GM23338 (cell line): ENCODE measurements at regions not wholly inside any gene's neighbourhood (a gene's known extent, or its start where the extent isn't known, plus 50 kb on each side); places are given as distances from the start of the nearest gene placed in this dataset.

Experiments
- ATAC-seq: fragments of 200-7000 bp; cut with Tn5 transposase; 3 replicates; pipeline ENCODE4 v1.9.1; 2020
- DNase-seq: peaks from one replicate; pipeline ENCODE4 v3.0.0-alpha.2; 2015; ENCODE audit warnings: low spot score
- H2AFZ ChIP-seq: fragments of 200-600 bp; sonication (generic); 2 replicates; pipeline ENCODE4 v1.8.0; 2016; ENCODE audit warnings: antibody characterized with exemption, mild to moderate bottlenecking, moderate library complexity
- H3F3A ChIP-seq: fragments of 200-600 bp; sonication (generic); replicated peaks from 2 replicates; pipeline ENCODE4 v1.8.0; 2017; ENCODE audit warnings: antibody characterized with exemption, mixed run types, low read depth
- H3K27ac ChIP-seq: fragments of 200-600 bp; sonication (generic); 2 replicates; pipeline ENCODE4 v1.6.1; 2016; ENCODE audit warnings: low read depth
- H3K27me3 ChIP-seq: fragments of 200-600 bp; sonication (generic); 2 replicates; pipeline ENCODE4 v1.8.0; 2016; ENCODE audit warnings: mild to moderate bottlenecking, mixed run types, moderate library complexity; ENCODE audit not compliant: insufficient read depth
- H3K36me3 ChIP-seq: fragments of 200-600 bp; sonication (generic); 2 replicates; pipeline ENCODE4 v1.8.0; 2016; ENCODE audit warnings: mild to moderate bottlenecking; ENCODE audit not compliant: insufficient read depth
- H3K4me1 ChIP-seq: fragments of 200-600 bp; sonication (generic); 2 replicates; pipeline ENCODE4 v1.8.0; 2016; ENCODE audit warnings: mild to moderate bottlenecking, moderate library complexity; ENCODE audit not compliant: insufficient read depth
- H3K4me2 ChIP-seq: fragments of 200-600 bp; sonication (generic); 2 replicates; pipeline ENCODE4 v1.7.1; 2017; ENCODE audit warnings: mixed run types
- H3K4me3 ChIP-seq: fragments of 200-600 bp; sonication (generic); 2 replicates; pipeline ENCODE4 v1.6.1; 2016; ENCODE audit warnings: mixed run types
- H3K79me2 ChIP-seq: fragments of 200-600 bp; sonication (generic); replicated peaks from 2 replicates; pipeline ENCODE4 v1.8.0; 2017; ENCODE audit warnings: mild to moderate bottlenecking; ENCODE audit not compliant: insufficient read depth
- H3K9me2 ChIP-seq: fragments of 200-600 bp; sonication (generic); 2 replicates; pipeline ENCODE4 v1.8.0; 2017; ENCODE audit not compliant: insufficient read depth
- H4K20me1 ChIP-seq: fragments of 200-600 bp; sonication (generic); replicated peaks from 2 replicates; pipeline ENCODE4 v1.8.0; 2017; ENCODE audit warnings: mild to moderate bottlenecking; ENCODE audit not compliant: insufficient read depth
- H3K27ac Mint-ChIP-seq: 2 replicates; pipeline ENCODE4 v1.8.0; 2020; ENCODE audit warnings: inconsistent platforms, mild to moderate bottlenecking, moderate library complexity, mixed read lengths
- H3K27me3 Mint-ChIP-seq: 3 replicates; pipeline ENCODE4 v1.8.0; 2022; ENCODE audit warnings: low read depth, mild to moderate bottlenecking, moderate library complexity, mixed read lengths, inconsistent platforms; ENCODE audit not compliant: insufficient read depth, poor library complexity
- H3K36me3 Mint-ChIP-seq: 3 replicates; pipeline ENCODE4 v1.8.0; 2021; ENCODE audit warnings: low read depth, mild to moderate bottlenecking, inconsistent platforms, moderate library complexity, mixed read lengths
- H3K4me1 Mint-ChIP-seq: 3 replicates; pipeline ENCODE4 v1.8.0; 2020; ENCODE audit warnings: mild to moderate bottlenecking, inconsistent platforms, mixed read lengths
- H3K4me3 Mint-ChIP-seq: 3 replicates; pipeline ENCODE4 v1.8.0; 2021; ENCODE audit warnings: moderate library complexity, mild to moderate bottlenecking, inconsistent platforms, mixed read lengths
- H3K9me3 Mint-ChIP-seq: 3 replicates; pipeline ENCODE4 v1.8.0; 2020; ENCODE audit warnings: moderate library complexity, mild to moderate bottlenecking, inconsistent platforms, mixed read lengths
- CREB1 ChIP-seq: fragments of 250-450 bp; sonication (Bioruptor Pico); IDR thresholded peaks from 2 replicates; pipeline ENCODE4 v1.5.0; 2020; ENCODE audit warnings: low read depth, mild to moderate bottlenecking, moderate library complexity
- CTCF ChIP-seq, 2 experiments: fragments of 200-600 bp in 1 of 2; sonication (generic) in 1 of 2; conservative IDR thresholded peaks; 2 replicates each; pipeline versions ENCODE4 v1.5.1 to v1.6.1; 2016 to 2017; ENCODE audit warnings: antibody characterized with exemption in 2 of 2, low read depth in 2 of 2, mild to moderate bottlenecking in 2 of 2, moderate library complexity in 1 of 2
- ETS1 ChIP-seq: IDR thresholded peaks from 2 replicates; pipeline ENCODE4 v1.6.1; 2016; ENCODE audit warnings: antibody characterized with exemption
- EZH2phosphoT487 ChIP-seq: fragments of 200-600 bp; sonication (generic); IDR thresholded peaks from one replicate; pipeline ENCODE4 v1.8.1; 2018; ENCODE audit warnings: antibody characterized with exemption; ENCODE audit not compliant: unreplicated experiment
- NANOG ChIP-seq: IDR thresholded peaks from 2 replicates; pipeline ENCODE4 v1.6.1; 2016; ENCODE audit warnings: antibody characterized with exemption, borderline replicate concordance
- POLR2AphosphoS5 ChIP-seq: IDR thresholded peaks from 2 replicates; pipeline ENCODE4 v1.6.1; 2016; ENCODE audit warnings: antibody characterized with exemption, low read depth
- REST ChIP-seq: IDR thresholded peaks from one replicate; pipeline ENCODE4 v1.6.1; 2018; ENCODE audit warnings: antibody characterized with exemption; ENCODE audit not compliant: unreplicated experiment
- STAT1 ChIP-seq: IDR thresholded peaks from one replicate; pipeline ENCODE4 v1.6.1; 2016; ENCODE audit warnings: antibody characterized with exemption; ENCODE audit not compliant: unreplicated experiment
- ZNF462 ChIP-seq: fragments of 250-450 bp; sonication (Bioruptor Pico); IDR thresholded peaks from 2 replicates; pipeline ENCODE4 v1.5.0; 2020; ENCODE audit warnings: mild to moderate bottlenecking, moderate library complexity

- Histone ChIP-seq H4K20me1 (no peaks in the 10 kb centered on the region), H3K9me2 (peaks cover 13% of the 10 kb centered on the region; the same call in 1 of the 2 replicates), H3K4me1 (no peaks in the 10 kb centered on the region), H2AFZ (no peak overlapping the region), H3K4me3 (no peak overlapping the region), H3K79me2 (no peaks in the 10 kb centered on the region), H3K27me3 (no peaks in the 10 kb centered on the region), H3K27ac (no peak overlapping the region), H3K36me3 (no peaks in the 10 kb centered on the region), H3F3A (no peaks in the 10 kb centered on the region), H3K4me2 (no peak overlapping the region)
- Mint-ChIP-seq H3K4me3 (no peak overlapping the region), H3K9me3 (no peaks in the 10 kb centered on the region), H3K27ac (no peak overlapping the region), H3K27me3 (peaks cover 2% of the 10 kb centered on the region), H3K4me1 (peaks cover 5% of the 10 kb centered on the region; the same call in 2 of the 3 replicates), H3K36me3 (no peaks in the 10 kb centered on the region)
- no peak for ATAC-seq
- TF ChIP-seq ZNF462 (CRISPR knock-in tag) (no peak), REST (no peak), CREB1 (CRISPR knock-in tag) (no peak), EZH2phosphoT487 (no peak), NANOG (no peak), CTCF (conservative IDR thresholded peaks at IDR 0.05; ENCODE audit: low read depth in 2 of 2) (no peak), ETS1 (no peak), POLR2AphosphoS5 (no peak), STAT1 (no peak)
- DNase-seq = no peak
These were observed 82.2 kb upstream of the CDH13 start for GRCh38 chr16:82544378-82545160.
